B cell (primary cell): ENCODE measurements at regions not wholly inside any gene's neighbourhood (a gene's known extent, or its start where the extent isn't known, plus 50 kb on each side); places are given as distances from the start of the nearest gene placed in this dataset.

Experiments used
- EZH2 ChIP-seq: IDR thresholded peaks from 2 replicates; pipeline ENCODE4 v1.6.1; 2012; ENCODE audit warnings: borderline replicate concordance, low read depth, mild to moderate bottlenecking, moderate library complexity, low read length; ENCODE audit not compliant: insufficient read depth, poor library complexity, severe bottlenecking
- TF ChIP-seq, protein P1 (sequence below): fragments of 200-600 bp; IDR thresholded peaks from one replicate; pipeline ENCODE4 v1.8.0; 2022; ENCODE audit warnings: antibody characterized with exemption, mild to moderate bottlenecking

DNA sequence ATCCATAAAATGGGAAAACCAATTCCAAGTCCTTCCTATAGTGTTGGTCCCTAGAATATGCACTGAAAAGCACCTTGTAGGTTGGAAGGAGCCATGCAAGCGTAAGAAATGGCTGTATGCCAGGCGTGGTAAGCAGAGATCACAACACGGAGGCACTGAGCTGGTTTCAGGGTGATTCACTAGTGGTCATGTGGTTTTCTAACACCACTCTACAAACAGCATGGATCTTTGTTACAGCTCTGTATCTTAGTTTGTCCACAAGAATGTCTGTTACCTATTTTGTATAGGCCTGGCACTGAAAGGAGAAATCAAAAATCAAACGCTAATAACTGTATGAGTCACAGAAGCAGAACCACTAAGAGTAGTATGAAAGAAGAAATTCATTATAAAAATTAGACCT lies 71.9 kb downstream of the MAGEB17 start:
- TF ChIP-seq, protein P1, sequence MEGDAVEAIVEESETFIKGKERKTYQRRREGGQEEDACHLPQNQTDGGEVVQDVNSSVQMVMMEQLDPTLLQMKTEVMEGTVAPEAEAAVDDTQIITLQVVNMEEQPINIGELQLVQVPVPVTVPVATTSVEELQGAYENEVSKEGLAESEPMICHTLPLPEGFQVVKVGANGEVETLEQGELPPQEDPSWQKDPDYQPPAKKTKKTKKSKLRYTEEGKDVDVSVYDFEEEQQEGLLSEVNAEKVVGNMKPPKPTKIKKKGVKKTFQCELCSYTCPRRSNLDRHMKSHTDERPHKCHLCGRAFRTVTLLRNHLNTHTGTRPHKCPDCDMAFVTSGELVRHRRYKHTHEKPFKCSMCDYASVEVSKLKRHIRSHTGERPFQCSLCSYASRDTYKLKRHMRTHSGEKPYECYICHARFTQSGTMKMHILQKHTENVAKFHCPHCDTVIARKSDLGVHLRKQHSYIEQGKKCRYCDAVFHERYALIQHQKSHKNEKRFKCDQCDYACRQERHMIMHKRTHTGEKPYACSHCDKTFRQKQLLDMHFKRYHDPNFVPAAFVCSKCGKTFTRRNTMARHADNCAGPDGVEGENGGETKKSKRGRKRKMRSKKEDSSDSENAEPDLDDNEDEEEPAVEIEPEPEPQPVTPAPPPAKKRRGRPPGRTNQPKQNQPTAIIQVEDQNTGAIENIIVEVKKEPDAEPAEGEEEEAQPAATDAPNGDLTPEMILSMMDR: no peak
- TF ChIP-seq EZH2: no peak
